Endothelial cell of umbilical vein (primary cell): ENCODE measurements at regions not wholly inside any gene's neighbourhood (a gene's known extent, or its start where the extent isn't known, plus 50 kb on each side); places are given as distances from the start of the nearest gene placed in this dataset.

ENCODE experiments used
- BruUV-seq: library from RNA; stranded (reverse); fragments of 400-500 nt; replicated peaks from 2 replicates; lab custom pipeline; 2021; lab: Mats Ljungman, UMichigan
- CTCF ChIA-PET: fragments of 300-600, 350-600 bp; sonication (Branson Sonifier 250); formaldehyde crosslinking; loops from one replicate; lab custom pipeline; 2021; ENCODE audit warnings: antibody characterized with exemption, inconsistent platforms; lab: Charles Lee
- POLR2A ChIA-PET: fragments of 300-600, 350-600 bp; sonication (Branson Sonifier 250); formaldehyde crosslinking; loops from one replicate; lab custom pipeline; 2021; ENCODE audit warnings: antibody characterized with exemption, inconsistent platforms; lab: Charles Lee
- DNase-seq: peaks from one replicate; pipeline ENCODE4 v3.0.0-alpha.2; 2011; ENCODE audit warnings: low read depth, low spot score
- FAIRE-seq: peaks from 2 replicates; lab custom pipeline; 2011; peaks lifted over from hg19 to GRCh38; lab: Jason Lieb, UNC
- H2AFZ ChIP-seq: 2 replicates; pipeline ENCODE4 v1.6.0; 2012; ENCODE audit warnings: low read depth, low read length, control low read depth, inconsistent platforms
- H3K27ac ChIP-seq: 2 replicates; pipeline ENCODE4 v1.5.1; 2011; ENCODE audit warnings: low read depth, mild to moderate bottlenecking, control low read depth, low read length, moderate library complexity; ENCODE audit not compliant: insufficient read depth
- H3K27me3 ChIP-seq, 2 experiments: 2 replicates each; pipeline versions ENCODE4 v1.6.0 to v1.6.1; 2011; ENCODE audit warnings: low read length in 2 of 2, mixed read lengths in 1 of 2; ENCODE audit not compliant: control insufficient read depth in 2 of 2, insufficient read depth in 2 of 2
- H3K36me3 ChIP-seq, 2 experiments: 2 replicates in 1 of 2; 3 replicates in 1 of 2; pipeline ENCODE4 v1.5.1; 2011; ENCODE audit warnings: low read length in 2 of 2, mild to moderate bottlenecking in 1 of 2, moderate library complexity in 1 of 2; ENCODE audit not compliant: control insufficient read depth in 2 of 2, insufficient read depth in 2 of 2; ENCODE audit errors: extremely low read depth in 1 of 2
- H3K4me1 ChIP-seq: 3 replicates; pipeline ENCODE4 v1.5.1; 2011; ENCODE audit warnings: mild to moderate bottlenecking, low read length; ENCODE audit not compliant: control insufficient read depth, insufficient read depth; ENCODE audit errors: extremely low read depth
- H3K4me2 ChIP-seq: 2 replicates; pipeline ENCODE4 v1.6.1; 2011; ENCODE audit warnings: low read length, control low read depth, mixed read lengths; ENCODE audit not compliant: insufficient read depth
- H3K4me3 ChIP-seq, 3 experiments: fragments of 200-600 bp in 1 of 3; sonication (generic), shearing (Covaris generic) in 1 of 3; replicated peaks in 1 of 3; 2 replicates each; pipeline ENCODE4 v1.5.1; 2011 to 2016; ENCODE audit warnings: control low read depth in 3 of 3, low read length in 3 of 3, mild to moderate bottlenecking in 2 of 3, inconsistent platforms in 1 of 3, low read depth in 1 of 3, moderate library complexity in 1 of 3; ENCODE audit not compliant: insufficient read depth in 1 of 3
- H3K79me2 ChIP-seq: 2 replicates; pipeline ENCODE4 v1.6.0; 2012; ENCODE audit warnings: low read length, inconsistent platforms; ENCODE audit not compliant: control insufficient read depth, insufficient read depth
- H3K9ac ChIP-seq: replicated peaks from 2 replicates; pipeline ENCODE3; 2011; ENCODE audit warnings: low read length, control low read depth; ENCODE audit not compliant: insufficient read depth; ENCODE audit errors: extremely low read depth
- H3K9me1 ChIP-seq: replicated peaks from 3 replicates; pipeline ENCODE4 v1.6.0; 2011; ENCODE audit warnings: mild to moderate bottlenecking, low read length; ENCODE audit not compliant: control insufficient read depth, insufficient read depth; ENCODE audit errors: extremely low read depth
- H3K9me3 ChIP-seq: replicated peaks from 2 replicates; pipeline ENCODE4 v1.5.1; 2012; ENCODE audit warnings: low read length, inconsistent platforms; ENCODE audit not compliant: control insufficient read depth, insufficient read depth
- H4K20me1 ChIP-seq: replicated peaks from 2 replicates; pipeline ENCODE3; 2011; ENCODE audit warnings: mild to moderate bottlenecking, low read length; ENCODE audit not compliant: control insufficient read depth, insufficient read depth; ENCODE audit errors: extremely low read depth
- EZH2 ChIP-seq: IDR thresholded peaks from 2 replicates; pipeline ENCODE4 v1.6.1; 2012; ENCODE audit warnings: borderline replicate concordance, low read depth, mild to moderate bottlenecking, moderate library complexity, low read length, inconsistent platforms; ENCODE audit not compliant: severe bottlenecking
- FOS ChIP-seq: IDR thresholded peaks from 2 replicates; pipeline ENCODE4 v1.6.1; 2011; ENCODE audit warnings: mild to moderate bottlenecking, low read length, moderate library complexity, borderline replicate concordance; ENCODE audit not compliant: insufficient read depth
- GATA2 ChIP-seq: IDR thresholded peaks from 2 replicates; pipeline ENCODE4 v1.7.0; 2011; ENCODE audit warnings: low read depth, mild to moderate bottlenecking, moderate library complexity, mixed read lengths, low read length; ENCODE audit not compliant: insufficient read length, insufficient read depth
- JUN ChIP-seq: IDR thresholded peaks from 2 replicates; pipeline ENCODE4 v1.6.1; 2011; ENCODE audit warnings: borderline replicate concordance, low read depth; ENCODE audit not compliant: insufficient read length, insufficient read depth
- MYC ChIP-seq: IDR thresholded peaks from one replicate; pipeline ENCODE4 v1.6.1; 2011; ENCODE audit warnings: mild to moderate bottlenecking, low read depth, low read length
- POLR2A ChIP-seq: IDR thresholded peaks from 2 replicates; pipeline ENCODE4 v1.6.1; 2012; ENCODE audit warnings: low read depth, mild to moderate bottlenecking, control low read depth, low read length
- POLR2AphosphoS5 ChIP-seq: IDR thresholded peaks from 2 replicates; pipeline ENCODE4 v1.6.1; 2012; ENCODE audit warnings: low read depth, mild to moderate bottlenecking, control low read depth, low read length, moderate library complexity; ENCODE audit not compliant: insufficient read depth
- dilution Hi-C: fragments of 300-500 bp; cut with MboI; formaldehyde crosslinking; loops from one replicate; pipeline ENCODE4 v1.15.0; 2019; ENCODE audit warnings: low sequenced_read_pairs; ENCODE audit not compliant: extremely low pct_ligation_motif_present
- intact Hi-C: fragments of 100-400 bp; cut with micrococcal nuclease; formaldehyde crosslinking; loops from one replicate; pipeline ENCODE4 v1.10.0; 2022
- TF ChIP-seq, protein P1 (sequence below), 2 donors: IDR thresholded peaks; 1 replicate in 1 of 2; 2 replicates in 1 of 2; pipeline ENCODE4 v1.5.1; 2011; ENCODE audit warnings: low read length in 2 of 2, mild to moderate bottlenecking in 2 of 2, moderate library complexity in 2 of 2, control low read depth in 1 of 2, inconsistent platforms in 1 of 2, low read depth in 1 of 2; ENCODE audit not compliant: insufficient read depth in 1 of 2; ENCODE audit errors: extremely low read depth in 1 of 2
- TF ChIP-seq, protein P2 (sequence below): IDR thresholded peaks from 2 replicates; pipeline ENCODE4 v1.6.1; 2011; ENCODE audit not compliant: insufficient read depth, insufficient read length

DNA sequence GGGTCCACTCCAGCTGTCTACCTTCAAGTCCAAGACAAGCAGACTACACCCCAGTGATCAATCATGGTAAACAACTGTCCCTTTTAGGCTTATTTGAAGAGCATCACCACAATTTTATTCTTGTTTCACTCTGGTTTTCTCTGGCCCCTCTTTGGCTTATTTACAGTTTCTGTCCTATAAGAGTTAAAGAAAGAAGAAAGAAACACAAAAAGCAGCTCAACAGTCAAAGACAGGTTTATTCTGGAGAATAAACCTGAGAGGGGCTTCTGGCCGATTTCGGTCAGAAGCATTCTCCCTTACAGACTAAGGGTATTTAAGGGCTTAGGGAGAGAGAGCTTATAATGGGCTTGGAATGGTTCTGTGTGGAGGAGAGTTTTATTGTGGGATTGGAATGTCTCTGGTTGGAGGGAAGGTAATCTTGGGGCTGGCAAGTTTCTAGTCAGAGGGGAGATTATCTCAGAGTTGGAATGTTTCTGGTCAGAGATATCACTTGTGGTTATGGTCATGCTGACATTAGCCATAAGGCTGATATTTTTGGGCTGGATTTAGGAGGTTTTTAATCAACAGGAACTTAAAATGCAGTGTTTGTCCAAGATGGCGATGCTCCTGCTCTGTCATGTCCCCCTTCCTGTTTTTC is 161.0 kb downstream of the URB2 start:
- Histone ChIP-seq H3K9me1 (no peaks in the 10 kb centered on the region), H3K36me3 (no peaks in the 10 kb centered on the region), H3K4me2 (no peak overlapping the region), H3K79me2 (no peaks in the 10 kb centered on the region), H3K4me1 (no peaks in the 10 kb centered on the region), H3K27ac (no peak overlapping the region), H3K9me3 (no peaks in the 10 kb centered on the region), H4K20me1 (no peaks in the 10 kb centered on the region), H2AFZ (no peak overlapping the region), H3K27me3 (no peaks in the 10 kb centered on the region), H3K9ac (no peak overlapping the region), H3K4me3 (no peak overlapping the region)
- ChIA-PET CTCF (no interaction called here), POLR2A (no interaction called here)
- FAIRE-seq (no peak), DNase-seq (no peak)
- BruUV-seq: no TSS peak
- dilution Hi-C loops (no loop called here), intact Hi-C loops (no loop called here)
- TF ChIP-seq, protein P1, sequence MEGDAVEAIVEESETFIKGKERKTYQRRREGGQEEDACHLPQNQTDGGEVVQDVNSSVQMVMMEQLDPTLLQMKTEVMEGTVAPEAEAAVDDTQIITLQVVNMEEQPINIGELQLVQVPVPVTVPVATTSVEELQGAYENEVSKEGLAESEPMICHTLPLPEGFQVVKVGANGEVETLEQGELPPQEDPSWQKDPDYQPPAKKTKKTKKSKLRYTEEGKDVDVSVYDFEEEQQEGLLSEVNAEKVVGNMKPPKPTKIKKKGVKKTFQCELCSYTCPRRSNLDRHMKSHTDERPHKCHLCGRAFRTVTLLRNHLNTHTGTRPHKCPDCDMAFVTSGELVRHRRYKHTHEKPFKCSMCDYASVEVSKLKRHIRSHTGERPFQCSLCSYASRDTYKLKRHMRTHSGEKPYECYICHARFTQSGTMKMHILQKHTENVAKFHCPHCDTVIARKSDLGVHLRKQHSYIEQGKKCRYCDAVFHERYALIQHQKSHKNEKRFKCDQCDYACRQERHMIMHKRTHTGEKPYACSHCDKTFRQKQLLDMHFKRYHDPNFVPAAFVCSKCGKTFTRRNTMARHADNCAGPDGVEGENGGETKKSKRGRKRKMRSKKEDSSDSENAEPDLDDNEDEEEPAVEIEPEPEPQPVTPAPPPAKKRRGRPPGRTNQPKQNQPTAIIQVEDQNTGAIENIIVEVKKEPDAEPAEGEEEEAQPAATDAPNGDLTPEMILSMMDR (IDR thresholded peaks at IDR 0.05; ENCODE audit: extremely low read depth in 1 of 2, insufficient read depth in 1 of 2, low read depth in 1 of 2, low read length in 2 of 2): no peak
- TF ChIP-seq POLR2A (no peak), FOS (no peak), POLR2AphosphoS5 (no peak), JUN (no peak), MYC (no peak), GATA2 (no peak), EZH2 (no peak)
- TF ChIP-seq, protein P2, sequence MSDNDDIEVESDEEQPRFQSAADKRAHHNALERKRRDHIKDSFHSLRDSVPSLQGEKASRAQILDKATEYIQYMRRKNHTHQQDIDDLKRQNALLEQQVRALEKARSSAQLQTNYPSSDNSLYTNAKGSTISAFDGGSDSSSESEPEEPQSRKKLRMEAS: no peak
